NCI-H2171 treated with DMSO at 0.1 percent for 48 hours (cell line): ENCODE measurements at regions not wholly inside any gene's neighbourhood (a gene's known extent, or its start where the extent isn't known, plus 50 kb on each side); places are given as distances from the start of the nearest gene placed in this dataset.
A peak's percentile ranks its signal among the peaks of the same experiment; 100 is the strongest.

Experiments used
- DNase-seq: peaks from one replicate; lab custom pipeline; 2025; lab: John Stamatoyannopoulos, UW

DNA sequence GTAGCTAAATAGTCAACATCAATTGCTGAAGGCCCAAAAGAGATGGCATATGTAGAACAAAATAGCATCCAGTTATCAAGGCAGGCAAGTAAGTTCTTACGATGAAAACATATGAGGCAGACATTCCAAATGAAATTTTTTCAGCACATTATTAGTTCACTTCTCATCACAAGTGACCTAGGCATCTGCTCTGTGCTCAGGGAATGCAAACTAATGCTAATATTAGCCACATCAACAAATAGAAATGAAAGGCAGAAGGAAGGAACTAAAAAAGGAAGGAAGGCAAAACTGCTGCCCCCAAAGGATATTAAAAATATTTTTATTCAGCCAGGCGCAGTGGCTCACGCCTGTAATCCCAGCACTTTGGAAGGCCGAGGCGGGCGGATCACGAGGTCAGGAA lies 51.2 kb upstream of the ROCK1 start:
- DNase-seq = no peak

- DNase-seq = no peak
Measured at GRCh38 chr18:21163647-21164547, 52.3 kb upstream of the ROCK1 start.

DNA sequence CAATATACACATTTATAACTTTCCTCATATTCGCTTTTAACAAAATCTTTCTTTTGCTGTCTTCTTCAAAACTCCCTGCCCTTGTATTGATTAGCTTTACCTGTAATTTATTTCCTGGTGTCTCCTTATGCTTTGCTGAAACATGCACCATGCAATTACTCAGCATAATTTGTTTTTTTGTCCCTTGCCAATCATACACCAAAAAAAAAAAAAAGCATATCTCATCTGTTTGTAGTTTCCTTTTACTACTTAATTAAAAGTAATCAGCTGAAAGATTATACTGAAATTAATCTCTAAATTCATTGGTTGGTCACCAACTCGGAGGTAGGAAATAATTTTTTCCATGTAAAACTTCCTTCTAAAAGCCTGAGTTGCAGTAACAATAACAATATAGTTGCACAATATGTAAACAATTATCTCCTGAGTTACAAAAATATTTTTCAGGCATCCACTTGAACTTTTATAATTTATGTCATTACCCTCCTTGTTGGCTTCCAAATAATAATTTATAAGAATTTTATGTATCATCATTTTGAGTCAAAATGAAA lies 53.0 kb upstream of the ROCK1 start:
- no peak for DNase-seq

DNA sequence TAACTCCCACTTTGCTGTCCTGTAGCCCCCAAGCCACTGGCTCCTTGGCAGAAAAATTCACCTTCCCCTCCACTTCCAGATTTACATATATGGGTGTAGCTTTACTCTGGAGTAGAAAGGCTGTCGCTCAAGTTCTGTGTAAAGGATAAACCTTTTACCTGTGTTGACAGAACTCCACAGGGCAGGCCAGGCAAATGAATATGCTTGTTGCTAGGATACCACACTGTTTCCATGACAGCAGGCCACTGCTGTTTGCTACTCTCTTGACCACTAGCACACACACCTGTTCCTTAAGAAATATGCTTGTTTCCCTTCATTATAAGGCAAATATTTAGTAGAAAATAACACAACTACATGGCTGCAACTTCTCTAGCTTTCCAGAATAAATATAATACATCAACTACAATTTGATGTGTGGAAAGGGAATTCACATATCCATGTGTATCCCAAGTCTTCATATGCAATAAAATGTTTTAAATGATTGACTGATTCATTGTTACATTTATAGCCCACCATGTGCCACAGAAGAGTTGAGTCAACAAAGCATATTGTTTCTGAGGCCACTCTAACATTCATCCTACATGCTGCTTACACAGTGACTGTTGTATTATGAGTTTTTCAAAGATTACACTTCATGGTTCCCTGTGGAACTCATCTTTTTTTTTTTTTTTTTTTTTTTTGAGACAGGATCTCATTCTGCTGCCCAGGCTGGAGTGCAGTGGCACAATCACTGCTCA lies 56.2 kb upstream of the ROCK1 start:
- DNase-seq = no peak

DNA sequence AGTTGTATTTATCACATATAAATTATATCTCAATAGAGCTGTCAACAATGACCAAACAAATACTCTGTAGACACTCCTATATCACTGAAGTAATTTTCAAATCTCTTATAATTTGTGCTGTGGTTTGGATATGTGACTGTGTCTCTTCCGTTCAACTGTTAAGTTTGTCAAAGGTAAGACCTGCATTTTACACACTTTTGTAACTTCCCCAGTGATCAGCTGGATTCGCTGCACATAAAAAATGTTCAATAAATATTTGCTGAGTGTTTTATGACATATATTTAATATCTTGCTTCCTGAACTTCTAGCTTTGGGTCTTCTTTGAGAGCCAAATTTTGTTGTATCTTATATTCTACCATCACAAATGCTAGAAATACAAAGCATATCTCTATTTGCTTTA lies 57.3 kb upstream of the ROCK1 start:
- DNase-seq = no peak

GRCh38 chr18:21177822-21178221 lies 64.2 kb upstream of the GREB1L start:
- no peak for DNase-seq

DNA sequence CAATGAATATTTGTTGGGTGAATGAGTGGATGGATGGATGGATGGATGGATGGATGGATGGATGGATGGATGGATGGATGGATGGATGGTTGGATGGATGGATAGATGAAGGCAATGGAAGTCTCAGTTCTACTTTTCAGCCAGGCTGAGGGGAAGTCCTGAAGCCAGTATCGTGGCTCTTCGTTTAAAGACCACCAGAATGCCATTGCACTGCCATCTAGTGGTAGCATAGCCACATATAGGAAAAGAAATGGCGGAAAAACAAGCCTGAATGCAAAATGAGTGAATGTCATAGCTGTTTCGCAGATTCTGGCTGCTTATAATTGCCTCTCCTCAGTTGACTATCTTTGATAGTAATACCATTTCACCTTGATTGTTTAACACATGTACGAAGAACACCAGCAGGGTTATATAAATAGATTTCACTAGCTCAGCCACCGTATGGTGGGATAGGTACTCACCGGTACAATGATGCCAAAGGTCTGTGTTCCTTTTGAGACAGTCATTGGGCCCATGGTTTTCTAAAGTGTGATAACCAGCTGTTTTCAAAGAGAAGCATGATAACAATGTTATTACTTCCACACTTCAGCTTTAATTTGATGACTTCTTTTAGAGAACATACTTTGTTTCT lies 62.3 kb upstream of the GREB1L start:
- DNase-seq = peak; percentile 45

GRCh38 chr18:21180588-21180987 lies 61.4 kb upstream of the GREB1L start:
- no peak for DNase-seq

DNA sequence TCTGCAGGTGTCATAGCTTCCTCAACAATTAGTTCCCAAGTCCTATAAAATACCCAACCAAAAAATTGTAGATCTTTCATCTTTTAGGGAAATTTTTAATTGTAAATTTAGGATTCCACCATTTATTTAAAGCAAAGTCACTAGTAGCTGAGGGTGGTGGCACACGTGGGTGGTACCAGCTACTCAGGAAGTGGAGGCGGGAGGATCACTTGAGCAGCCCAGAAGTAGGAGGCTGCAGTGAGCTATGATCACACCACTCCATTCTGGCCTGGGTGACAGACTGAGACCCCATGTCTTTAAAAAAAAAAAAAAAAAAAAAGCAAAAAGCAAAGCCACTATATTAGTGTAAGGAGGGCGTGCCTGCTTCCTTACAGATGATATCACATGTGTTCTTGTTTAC lies 60.3 kb upstream of the GREB1L start:
- DNase-seq = no peak

- no peak for DNase-seq
Measured at GRCh38 chr18:21183670-21184069, 58.4 kb upstream of the GREB1L start.

DNA sequence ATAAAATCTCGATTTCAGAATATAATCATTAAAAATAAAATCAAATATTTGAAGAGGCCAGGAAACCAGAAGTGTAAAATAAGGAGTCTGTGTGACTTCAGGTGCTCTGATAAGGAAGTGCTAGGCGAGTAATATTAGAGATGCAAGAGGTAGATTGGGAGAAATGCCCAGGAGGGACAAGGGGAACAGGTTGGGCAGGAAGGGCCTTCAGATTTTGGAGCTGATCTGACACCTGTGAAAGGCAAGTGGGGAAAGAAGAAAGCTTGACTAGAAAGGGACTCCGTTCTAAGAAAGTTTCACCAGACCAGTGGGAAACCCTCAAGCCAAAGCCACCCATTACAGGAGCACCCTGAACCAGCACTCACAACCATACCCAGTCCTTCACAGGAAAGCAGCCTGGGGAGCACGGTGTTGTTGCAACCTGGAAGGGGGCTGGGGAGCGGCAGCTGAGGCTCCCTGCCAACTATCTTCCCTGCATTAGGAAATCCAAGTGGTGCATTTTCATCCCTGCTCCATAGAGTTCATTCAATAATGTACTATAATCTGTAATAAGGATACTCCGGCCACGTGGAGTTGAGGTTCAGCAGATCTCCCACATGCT lies 57.5 kb upstream of the GREB1L start:
- no peak for DNase-seq

GRCh38 chr18:21187886-21188285 lies 54.1 kb upstream of the GREB1L start:
- no peak for DNase-seq

DNA sequence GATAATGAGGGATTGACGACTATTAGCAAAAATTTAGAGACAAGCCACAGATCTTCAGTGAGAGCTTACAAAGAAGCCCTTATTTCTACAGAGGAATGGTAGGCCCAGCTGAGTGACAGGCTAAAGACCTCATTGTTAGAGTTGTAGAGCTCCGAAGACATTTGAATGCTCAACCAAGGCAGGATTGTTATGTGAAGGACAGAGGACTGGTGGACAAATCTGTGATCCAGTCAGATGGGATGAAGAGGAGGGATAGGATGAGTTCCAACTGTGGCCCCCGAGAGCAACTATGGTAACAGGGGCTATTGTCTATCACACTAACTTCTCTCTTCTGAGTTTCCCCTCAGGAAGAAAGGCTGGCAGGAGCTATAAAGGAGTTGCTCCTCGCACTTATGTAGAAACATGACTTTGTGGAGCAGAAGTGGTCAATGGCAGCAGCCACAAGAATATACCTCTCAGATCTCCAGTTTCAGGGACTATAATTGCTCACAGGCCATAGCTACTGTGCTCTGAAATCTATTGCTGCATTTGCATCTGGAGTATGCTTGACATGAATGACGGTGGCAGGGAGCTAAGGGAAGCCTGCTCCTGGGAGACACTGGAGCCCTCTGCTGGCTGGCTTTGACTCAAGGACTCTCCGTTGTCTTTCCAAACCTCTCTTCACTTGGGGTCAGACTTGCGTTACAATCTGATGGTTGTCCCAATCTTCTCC lies 50.3 kb upstream of the GREB1L start:
- peak; percentile 29 for DNase-seq
